NCI-H1092 treated with DMSO at 0.1 percent for 48 hours (cell line): ENCODE measurements at regions not wholly inside any gene's neighbourhood (a gene's known extent, or its start where the extent isn't known, plus 50 kb on each side); places are given as distances from the start of the nearest gene placed in this dataset.
"Not testable (repeated sequence)": the region's sequence is repeated elsewhere in the genome, so short reads cannot be mapped to it uniquely, and the experiment has no call there.

ENCODE experiments used
- DNase-seq: peaks from one replicate; lab custom pipeline; 2025; lab: John Stamatoyannopoulos, UW

DNA sequence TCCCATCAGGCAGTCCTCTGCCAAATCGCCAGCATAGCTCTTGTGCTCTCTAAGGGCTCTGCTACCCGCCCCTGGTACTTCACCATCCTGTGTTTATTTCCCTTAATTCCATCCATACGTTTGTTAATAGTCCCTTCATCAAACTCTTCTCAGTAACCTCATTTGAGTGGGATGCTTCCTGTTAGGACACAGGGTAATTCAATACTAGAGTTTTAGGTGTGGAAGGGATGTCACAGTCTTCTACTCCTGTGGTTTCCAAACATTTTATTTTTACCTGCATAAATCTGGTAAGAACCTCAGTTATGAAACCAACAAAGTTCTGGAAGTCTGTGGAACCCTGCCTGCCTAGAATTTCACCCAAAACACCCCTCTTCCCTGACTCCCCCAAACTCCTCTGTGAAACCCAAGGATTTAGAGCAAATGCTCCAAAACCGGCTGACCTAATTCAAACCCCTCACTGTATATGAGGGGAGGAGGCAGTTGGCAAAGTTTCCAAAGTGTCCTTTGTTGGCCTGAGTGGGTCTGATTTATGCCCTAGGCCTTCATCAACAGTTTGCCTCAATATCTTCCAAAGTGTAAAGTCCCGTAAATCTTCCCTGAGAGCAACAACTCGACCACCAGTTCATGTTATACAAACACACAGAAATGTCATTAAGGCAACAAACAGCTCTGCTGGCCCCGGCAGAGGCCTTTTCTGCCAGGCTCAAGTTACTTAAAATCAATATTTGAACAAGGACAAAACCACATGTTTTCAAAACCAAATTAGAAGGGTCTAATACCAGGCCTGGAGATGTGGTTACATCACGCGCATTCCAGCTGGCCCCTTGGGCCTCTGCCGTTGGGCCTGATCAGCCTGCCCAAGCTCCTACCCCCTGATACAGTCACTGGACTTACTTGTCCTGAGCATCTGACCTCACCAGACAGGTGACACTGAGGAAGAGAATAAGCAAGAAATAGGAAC is 82.4 kb upstream of the FGGY start:
- DNase-seq, result peak; percentile 89

DNA sequence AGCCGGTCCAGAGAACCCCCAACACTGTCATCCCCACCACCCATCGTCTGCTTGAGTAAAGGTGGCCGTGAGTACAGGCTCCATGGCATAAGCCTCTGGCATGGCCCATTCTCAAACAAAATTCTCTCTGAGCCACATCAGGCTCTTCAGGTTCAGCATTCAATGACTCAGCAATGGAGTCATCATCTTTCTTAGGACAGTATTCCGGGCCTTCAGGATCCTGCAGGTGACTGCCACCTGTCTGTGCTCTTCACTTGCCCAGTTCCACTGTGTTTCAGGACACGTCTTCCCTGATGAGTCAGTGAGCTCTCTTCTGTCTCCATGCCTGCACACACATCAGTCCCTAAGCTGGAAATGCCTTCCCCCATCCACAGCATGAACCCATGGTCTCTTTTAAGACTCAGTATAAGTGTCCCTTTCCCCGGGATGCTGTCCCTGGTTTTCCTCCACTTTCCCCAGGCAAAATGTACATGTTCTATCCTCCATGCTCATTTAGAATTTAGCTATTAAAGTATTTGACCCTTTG is 81.1 kb upstream of the FGGY start:
- no peak for DNase-seq

DNA sequence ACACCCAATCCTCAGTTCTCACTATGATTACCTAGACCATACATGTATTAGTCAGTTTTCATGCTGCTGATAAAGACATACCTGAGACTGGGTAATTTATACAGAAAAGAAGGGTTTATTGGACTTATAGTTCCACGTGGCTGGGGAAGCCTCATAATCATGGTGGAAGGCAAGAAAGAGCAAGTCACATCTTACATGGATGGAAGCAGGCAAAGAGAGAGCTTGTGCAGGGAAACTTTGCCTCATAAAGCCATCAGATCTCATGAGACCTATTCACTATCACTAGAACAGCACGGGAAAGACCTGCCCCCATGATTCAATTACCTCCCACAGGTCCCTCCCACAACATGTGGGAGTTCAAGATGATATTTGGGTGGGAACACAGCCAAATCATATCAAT is 79.5 kb upstream of the FGGY start:
- not testable (repeated sequence) for DNase-seq

DNA sequence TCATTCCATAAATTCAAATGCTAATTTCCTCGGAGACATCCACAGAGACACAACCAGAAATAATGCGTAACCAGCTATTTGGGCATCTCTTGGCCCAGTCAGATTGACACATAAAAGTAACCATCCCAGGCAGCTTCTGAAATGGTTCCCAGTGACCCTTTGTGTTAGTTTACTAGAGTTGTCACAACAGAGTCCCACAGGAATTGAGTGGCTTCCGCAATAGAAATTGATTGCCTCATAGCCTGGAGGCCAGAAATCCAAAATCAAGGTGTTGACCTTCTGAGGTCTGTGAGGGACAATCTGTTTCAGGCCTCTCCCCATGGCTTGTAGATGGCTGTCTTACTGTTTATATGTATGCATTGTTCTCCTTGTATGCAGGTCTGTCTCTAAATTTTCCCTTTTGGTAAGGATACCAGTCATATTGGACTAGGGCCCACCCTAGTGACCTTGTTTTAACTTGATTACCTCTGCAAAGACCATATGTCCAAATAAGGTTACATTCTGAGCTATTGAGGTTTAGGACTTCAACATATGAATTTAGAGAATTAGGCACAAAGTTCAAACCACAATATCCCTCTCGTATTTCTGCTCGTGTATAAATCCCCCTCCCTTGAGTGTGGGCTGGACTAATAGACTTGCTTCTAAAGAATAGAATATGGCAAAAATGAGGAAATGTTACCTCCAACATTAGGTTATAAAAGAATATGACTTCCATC is 78.2 kb upstream of the FGGY start:
- no peak for DNase-seq

DNA sequence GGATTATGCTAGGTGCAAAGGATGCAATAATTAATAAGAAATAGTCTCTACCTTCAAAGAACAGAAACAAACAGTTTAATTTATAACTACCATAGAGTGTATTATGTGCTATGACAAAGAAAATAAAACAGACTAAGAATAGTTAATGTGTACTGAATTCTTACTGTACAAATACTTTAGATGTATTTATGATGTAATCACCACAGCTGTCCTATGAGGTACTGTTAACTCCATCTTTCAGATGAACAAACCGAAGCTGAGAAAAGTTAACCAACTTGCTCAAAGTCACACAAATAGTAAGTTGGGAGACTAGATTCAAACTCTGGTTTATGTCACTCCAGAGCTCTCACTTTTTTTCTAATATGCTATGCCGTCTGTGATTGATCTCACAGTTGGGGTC is 77.0 kb upstream of the FGGY start:
- DNase-seq, result no peak

DNA sequence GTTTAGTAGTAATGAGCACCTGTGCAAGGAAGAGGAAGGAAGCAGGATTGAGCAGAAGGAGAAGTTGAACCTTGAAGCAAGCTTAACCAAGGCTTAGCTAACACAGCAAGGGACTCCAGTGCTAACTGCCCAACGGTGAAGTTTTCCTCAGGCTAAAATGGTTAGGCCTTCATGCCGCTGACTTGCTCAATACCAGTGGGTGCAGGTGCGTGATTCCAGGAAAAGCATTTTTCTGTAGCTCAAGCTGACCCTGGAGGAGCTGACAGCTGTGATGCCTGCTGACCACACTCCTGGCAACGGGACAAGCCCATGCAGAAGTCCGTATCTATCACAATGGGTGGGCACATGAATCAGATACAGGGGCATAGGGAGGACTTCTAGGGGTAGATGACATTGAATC is 76.5 kb upstream of the FGGY start:
- DNase-seq, result no peak

DNA sequence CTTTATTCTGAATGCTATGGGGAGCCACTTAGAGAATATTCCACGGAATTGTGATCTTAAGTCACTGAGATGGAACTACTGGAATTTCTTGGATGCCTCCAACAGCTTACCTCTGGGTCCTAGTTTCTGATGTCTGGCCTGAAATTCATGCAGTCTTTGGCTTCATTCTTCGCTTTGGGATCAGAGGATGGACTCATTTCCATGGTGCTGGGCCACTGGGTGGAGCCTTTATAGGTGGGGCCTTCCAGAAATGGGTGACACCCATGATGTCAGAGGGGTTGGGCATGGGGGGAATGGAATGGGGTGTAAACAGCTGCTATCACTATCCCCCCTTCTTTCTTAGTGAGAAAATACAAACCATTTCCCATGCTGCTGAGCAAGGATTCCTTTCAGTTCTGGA is 73.7 kb upstream of the FGGY start:
- no peak for DNase-seq

DNA sequence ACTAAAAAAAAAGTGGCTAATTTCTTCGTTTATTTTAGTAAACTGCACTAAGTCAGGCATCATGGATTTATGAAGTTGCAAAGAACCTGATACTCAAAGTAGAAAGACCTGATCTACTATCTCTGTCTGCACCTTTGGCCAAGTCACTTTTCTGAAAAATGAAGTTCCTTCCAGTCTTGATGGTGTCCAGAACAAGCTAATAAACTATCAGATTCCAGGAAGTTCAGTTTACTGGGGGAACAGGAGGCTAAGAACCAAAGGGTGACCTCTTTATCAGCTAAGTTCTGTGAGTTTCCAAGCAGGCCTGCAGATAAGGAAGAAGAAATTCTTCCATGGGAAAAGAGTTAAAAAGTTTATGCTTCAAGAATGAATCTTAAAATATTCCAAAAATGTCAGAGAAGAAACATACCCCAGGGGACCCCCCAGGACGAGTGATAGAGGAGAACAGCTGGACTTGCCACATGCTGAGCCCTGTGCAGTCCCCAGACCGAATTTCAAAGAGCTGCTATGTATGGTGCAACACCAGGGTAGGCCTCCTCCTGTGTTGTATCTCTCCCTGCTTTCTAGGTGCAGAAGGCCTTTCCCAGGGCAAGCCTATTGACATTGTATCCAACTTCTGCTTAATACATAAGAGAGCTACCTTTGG is 72.8 kb upstream of the FGGY start:
- no peak for DNase-seq

DNA sequence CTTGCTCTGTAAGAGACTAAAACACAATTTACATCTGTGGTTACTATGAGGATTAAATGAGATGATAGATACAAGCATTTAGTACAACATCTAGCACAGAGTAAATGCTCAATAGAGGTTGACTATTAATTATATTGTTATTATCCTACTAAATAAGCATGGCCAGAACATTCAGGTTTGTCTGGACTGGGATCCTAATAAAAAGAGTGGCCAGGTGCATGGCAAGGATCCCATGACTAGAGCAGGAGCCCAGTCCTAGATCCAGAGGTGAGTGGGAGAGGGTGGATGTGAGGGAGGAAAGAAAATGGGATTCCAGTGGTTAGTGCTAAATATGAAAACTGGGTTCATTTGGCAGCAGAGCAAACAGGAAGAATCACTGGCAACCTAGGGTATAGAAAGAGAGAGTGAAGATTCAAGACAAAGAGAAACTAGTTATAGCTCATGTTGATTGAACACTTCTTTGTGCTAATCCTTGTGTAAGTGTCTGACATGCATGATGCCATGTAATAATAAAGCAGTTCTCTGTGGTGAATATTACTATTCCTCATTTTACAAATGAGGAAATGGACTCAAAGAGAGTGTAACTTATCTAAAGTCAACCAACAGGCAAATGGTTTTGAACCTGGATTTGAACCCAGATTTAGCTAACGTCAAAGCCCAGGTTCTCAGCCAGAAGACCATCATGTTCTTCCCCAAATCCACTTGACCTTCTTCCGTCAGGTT is 71.1 kb upstream of the FGGY start:
- no peak for DNase-seq

DNA sequence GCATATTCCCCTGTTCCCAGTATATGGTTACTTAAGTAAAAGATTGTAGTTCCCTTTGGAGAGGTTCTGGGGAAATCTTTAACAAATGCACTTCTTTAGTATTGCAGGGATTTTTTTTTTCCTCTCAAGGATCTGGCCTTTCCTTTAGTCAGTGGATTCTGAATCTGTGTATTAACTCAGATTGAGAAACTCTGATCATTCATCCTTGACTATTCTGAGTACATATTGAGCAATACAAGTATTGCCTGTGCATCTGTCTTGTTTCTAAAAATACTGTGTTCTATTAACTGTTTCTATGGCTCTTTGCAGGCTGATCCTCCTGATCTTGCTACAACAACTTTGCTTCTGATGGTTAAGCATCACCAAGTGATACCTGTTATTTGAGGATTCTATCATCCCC is 67.8 kb upstream of the FGGY start:
- DNase-seq, result no peak

DNA sequence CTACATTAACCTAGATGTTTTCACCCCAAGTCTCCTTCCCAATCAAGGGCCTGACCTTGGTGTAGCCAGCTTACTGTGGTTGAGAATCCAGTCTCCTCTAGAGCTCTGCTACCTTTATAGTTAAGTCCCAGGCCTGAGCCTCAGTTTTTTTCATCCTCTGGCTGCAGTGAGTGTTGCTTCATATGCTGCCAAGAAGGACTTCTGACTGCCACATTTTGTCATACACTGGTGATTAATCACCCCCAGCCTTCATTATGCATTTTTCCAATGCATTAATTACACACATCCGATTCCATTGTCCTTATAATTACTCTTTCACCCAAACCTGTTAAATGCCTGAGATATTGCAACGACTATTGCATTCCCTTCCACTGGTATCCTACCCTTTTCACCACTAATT is 66.3 kb upstream of the FGGY start:
- DNase-seq, result no peak

DNA sequence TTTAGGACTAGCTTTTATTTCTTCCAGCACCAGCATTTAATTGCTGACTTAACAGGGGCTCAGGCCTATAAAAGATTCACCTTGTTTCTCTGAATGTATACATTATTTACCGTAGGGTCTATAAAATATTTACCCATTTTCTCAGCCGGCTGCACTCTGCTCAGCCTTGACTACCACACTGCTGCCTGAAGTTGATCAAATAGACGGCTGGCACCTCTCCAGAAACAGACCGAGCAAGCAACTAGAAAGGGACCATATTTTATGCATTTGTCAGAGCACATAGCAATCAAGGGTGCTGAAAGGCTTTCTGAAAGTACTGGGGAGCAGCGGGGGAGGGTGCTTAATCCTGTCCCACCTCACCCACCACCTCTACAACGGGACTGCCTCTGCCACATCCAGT is 64.7 kb upstream of the FGGY start:
- peak; percentile 92 for DNase-seq

DNA sequence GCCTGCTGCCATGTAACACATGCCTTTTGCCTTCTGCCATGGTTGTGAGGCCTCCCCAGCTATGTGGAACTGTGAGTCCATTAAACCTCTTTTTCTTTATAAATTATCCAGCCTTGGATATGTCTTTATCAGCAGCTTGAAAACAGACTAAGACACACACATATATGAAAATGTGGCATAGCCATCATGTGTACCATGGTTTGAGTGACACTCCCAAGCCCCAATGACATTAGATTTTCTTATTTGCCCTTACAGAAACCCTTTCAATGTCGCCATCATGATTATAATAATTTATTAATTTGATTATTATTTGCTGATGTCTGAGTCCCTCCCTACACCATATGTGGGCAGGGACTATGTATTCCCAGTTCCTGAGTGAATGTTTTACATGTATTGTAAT is 63.5 kb upstream of the FGGY start:
- DNase-seq, result no peak

DNA sequence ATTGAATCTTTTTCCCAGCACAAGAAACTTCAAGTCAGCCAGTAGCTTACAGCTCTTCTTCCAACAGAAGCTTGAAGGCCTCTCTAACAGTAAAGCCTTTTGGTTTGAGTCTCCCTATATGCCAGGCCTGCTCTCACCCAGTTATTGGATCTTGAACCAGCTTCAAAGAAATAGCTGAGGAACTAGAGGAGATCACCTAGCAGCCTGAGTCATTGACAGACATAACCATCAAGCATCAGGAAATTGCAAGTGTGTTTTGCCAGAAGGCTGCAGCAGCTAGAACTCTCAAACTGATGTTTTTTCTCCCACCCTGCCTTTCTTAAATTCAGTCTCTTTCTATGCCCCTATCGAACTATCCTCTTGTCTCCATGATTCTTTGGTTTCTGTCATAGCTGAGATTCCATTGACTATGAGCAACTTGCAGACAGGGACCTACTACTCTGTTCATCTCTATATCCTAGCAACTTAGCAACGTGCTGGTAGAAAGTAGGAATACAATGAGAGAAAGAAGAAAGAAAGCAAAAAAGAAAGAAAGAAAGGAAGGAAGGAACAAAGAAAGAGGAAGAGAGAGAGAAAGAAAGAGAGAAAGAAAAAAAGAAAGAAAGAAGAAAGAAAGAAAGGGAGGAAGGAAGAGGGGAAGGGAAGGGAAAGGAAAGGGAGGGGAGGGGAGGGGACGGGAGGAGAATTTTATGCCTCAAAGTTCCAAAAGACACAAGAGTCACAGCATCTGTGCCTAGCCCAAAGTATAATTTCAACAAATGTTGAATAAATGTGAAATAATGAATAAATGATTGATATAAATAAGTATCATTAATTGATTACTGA is 60.0 kb upstream of the FGGY start:
- DNase-seq, result no peak

DNA sequence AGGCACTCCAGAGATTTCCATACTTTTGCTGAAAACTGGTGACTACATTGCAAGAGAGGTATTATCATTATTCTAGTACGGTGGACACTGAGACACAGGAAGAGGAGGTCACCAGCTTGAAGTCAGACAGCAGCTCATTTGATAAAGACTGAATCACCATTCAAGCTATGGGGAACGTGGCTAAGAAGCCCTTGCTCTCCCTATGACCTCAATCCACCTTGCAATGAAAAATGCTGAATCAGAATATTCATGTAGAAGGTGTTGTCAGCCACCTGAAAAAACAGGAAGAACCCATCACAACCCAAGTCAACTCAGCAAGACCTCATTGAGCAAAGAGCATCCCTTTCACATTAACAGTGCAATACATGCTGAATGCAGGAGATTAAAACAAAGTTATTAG is 59.0 kb upstream of the FGGY start:
- DNase-seq, result peak; percentile 60

DNA sequence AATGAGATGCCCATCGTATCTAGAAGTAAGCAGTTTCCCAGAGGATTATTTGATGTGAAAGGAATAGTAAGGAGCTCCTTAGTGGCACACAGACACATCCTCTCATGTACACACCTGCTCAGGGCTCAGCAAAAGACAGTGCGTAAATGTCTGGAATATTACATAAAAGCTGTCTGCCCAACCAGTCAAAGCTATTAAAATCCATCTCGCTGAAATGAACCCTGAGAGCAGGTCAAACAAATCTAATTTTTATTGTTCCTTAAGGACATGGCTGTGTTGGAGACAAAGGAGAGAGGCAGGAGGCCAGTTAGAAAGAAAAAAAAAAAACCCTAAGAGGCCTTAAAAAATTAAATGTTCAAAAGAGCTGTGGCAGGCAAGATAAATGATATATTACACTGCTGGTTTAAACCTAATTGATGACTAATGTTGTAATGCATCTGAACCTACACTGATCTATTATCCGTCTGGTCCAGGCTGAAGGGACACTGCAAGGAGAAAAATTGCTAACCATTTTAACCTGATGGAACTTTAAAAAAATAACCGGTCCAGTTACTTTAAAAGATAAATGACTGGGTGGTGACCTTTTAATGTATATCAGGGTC is 58.5 kb upstream of the FGGY start:
- DNase-seq, result peak; percentile 71

DNA sequence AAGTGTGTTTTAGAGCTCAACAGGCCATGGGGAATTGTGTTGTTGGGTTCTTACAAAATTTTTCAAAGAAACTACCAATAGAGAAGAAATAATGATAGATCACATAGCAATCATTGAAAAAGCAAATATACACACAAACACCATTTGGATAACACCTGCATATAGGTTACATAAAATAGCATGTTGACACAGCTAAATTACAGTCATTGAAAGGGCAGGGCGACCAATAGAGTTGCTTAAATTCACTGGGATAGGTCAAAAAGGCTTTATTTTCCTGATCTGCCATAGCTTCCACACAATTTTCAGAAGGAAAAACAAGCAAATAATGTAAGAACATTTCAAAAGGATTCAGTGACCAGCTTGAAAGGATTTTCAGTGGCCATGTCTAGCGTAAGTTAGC is 57.9 kb upstream of the FGGY start:
- peak; percentile 50 for DNase-seq

DNA sequence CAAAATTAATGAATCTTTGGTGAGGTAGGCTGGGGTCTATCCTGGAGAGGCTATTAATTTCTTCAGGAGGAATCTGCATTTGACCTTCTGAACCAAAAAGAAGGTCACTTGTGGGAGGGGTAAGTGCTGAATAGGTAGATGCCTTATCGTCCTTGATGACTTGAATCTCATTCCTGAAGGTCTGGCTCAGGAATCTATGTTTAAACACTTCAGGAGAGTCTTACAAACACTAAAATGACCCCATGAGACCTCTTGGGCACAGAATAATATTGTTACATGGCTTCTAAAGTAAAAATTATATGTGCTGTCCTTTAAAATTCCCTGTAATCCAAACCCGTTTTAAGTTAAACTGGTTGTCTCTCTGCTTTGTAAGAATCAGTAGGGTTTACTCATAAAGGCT is 55.0 kb upstream of the FGGY start:
- DNase-seq, result no peak

DNA sequence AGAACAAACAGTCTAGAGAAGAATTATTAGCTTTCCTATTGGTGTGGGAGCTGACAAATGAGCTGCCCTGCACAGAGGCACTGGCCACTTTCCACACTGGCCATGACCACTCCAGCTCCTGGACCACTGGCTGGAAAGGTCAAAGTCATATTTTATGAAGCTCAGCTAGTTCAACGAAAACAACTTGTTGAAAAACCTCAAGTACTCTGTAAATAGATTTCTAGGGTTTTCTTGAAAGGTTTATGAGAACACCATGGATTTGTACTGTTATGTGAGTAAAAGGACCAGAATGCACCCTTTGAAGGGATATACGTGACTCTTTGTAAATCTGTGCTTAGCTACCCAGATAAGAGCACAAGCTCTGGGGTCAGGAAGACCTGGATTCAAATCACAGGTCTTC is 54.5 kb upstream of the FGGY start:
- no peak for DNase-seq

DNA sequence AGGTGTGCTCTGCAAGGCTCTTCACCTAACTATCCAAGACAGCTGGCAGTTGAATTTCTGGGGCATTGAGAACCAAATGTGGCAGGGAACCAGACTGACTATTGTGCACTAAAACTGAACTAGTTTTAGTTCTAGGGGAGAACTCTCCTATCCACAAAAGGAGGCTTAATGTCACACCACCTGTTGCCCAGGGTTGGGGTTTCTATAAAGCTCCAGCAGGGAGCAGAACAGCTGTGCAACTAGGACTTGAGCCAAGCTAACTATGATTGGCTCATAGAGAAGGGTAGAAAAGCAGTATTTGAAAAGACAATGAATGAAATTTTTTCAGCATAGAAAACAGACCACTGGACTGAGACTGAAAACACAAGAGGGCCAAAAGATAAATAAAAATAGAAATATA is 53.3 kb upstream of the FGGY start:
- DNase-seq, result peak; percentile 53

DNA sequence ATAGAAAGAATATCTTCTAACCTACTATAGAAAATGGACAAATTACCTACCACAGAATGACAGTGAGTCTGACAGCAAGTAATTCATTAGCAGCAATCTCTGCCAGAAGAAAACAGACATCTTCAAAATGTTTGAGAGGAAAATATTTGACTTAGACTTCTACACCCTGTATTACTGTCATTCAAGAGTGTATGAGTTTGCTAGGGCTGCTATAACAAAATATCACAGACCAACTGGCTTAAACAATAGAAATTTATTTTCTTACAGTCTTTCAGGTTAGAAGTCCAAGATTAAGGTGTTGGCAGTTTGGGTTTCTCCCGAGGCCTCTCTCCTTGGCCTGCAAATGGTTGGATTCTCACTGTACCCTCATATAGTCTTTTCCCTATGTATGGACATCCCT is 52.9 kb upstream of the FGGY start:
- no peak for DNase-seq
